ENCODE measurements at regions not wholly inside any gene's neighbourhood (a gene's known extent, or its start where the extent isn't known, plus 50 kb on each side); places are given as distances from the start of the nearest gene placed in this dataset.
"Not testable (repeated sequence)": the region's sequence is repeated elsewhere in the genome, so short reads cannot be mapped to it uniquely, and the experiment has no call there.

GRCh38 chr18:26648509-26649192 lies 100.3 kb upstream of the KCTD1 start:
- DNase-seq = no peak

- no peak for DNase-seq
These were observed 98.5 kb upstream of the KCTD1 start for GRCh38 chr18:26646901-26647300.

- DNase-seq = peak; percentile 72 to 86
These were observed 94.3 kb upstream of the KCTD1 start for GRCh38 chr18:26642440-26643348.

GRCh38 chr18:26640541-26640940 lies 92.2 kb upstream of the KCTD1 start:
- DNase-seq = no peak

GRCh38 chr18:26639149-26639548 lies 90.8 kb upstream of the KCTD1 start:
- no peak for DNase-seq

- no peak for DNase-seq
These were observed 89.6 kb upstream of the KCTD1 start for GRCh38 chr18:26637983-26638382.

DNA sequence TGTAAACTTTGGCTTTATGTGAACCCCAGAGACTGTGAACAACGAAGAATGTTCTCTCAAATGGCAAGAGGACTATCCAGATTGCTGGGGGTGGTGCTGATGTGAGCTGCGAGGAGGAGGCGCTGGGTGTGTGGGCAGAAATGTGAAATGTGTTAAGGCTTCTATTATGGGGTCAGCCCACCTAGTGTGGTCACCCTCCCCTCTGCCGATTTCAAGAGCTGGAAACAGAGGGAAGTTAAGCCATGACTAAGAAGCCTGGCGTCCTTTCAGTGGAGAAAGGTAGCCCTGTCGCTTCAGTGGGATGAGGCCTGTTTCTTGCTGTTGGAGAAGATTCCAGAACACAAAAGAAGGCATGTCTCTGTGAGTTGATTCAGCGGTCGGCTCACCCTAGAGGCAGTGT lies 89.0 kb upstream of the KCTD1 start:
- no peak for DNase-seq

GRCh38 chr18:26635466-26635865 lies 87.1 kb upstream of the KCTD1 start:
- no peak for DNase-seq

GRCh38 chr18:26634631-26635030 lies 86.3 kb upstream of the KCTD1 start:
- peak; percentile 4 to 26 for DNase-seq

GRCh38 chr18:26631135-26631534 lies 82.8 kb upstream of the KCTD1 start:
- DNase-seq = no peak

GRCh38 chr18:26630596-26630995 lies 82.2 kb upstream of the KCTD1 start:
- DNase-seq = no peak

DNA sequence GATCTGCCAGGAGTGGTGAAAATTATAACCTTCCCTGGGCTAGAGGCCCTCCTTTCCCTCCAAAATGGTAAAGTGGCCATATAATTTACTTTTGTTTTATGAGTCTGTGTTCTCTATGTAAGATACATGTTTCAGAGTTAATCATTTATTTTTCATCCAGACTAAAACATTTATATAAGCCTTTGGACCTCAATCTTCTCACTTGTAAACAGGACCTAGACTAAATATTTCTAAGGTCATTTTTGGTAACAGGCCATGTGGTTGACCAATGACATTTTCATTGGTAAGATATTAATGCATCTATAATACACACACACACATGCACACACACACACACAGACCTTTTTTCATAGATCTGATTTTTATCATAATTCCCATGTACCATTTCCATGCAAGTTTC lies 79.7 kb upstream of the KCTD1 start:
- no peak for DNase-seq

DNA sequence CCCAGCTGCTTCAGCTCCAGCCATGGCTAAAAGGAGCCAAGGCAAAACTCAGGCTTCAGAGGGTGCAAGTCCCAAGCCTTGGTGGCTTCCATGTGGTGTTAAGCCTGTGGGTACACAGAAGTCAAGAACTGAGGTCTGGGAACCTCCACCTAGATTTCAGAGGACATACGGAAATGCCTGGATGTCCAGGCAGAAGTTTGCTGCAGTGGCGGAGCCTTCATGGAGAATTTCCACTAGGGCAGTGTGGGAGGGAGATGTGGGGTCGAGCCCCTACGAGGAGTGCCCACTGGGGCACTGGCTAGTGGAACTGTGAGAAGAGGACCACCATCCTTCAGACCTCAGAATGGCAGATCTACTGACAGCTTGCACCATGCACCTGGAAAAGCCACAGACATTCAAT lies 76.1 kb upstream of the KCTD1 start:
- no peak for DNase-seq

- DNase-seq = not testable (repeated sequence)
These were observed 75.0 kb upstream of the KCTD1 start for GRCh38 chr18:26623314-26623713.

DNA sequence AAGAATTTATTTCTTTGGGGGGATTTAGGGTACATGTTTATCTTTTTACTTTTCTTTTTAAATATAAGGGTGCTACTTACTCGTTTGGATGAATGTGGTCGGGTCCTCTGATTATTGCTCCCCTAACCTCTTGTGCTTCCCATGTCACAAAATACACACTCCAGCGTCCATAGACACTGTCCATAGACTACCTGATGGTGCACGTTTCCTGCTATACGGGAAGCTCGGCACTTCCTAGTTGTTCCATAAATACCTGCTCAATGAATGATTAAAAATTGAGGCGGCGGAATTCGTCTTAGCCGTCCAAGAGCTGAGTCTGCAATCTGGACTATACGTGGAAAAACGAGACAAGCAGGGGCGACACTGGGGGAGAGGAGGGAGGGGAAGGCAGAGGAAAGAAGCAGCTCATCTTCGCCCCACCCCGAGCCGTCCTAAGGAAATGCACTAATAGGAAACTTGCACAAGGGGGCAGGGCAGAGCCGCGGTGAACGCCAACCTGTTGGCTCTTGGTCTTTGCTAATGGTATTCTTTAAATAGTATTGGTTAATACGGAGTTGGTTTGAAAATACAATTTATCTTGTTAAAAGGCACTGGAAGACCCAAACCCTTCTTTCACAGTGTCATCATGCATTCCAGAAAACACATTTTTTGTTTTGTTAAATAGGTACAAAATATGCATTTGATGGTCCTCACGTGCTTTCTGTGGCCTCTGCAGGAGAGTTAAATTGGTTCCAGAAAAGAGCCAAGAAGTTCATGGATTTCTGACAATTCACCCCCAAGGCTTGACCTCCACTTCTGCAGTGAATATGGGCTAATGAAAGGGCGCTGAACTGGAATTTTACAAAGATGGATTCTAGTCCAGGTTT lies 73.0 kb upstream of the KCTD1 start:
- peak; percentile 72 to 81 for DNase-seq

DNA sequence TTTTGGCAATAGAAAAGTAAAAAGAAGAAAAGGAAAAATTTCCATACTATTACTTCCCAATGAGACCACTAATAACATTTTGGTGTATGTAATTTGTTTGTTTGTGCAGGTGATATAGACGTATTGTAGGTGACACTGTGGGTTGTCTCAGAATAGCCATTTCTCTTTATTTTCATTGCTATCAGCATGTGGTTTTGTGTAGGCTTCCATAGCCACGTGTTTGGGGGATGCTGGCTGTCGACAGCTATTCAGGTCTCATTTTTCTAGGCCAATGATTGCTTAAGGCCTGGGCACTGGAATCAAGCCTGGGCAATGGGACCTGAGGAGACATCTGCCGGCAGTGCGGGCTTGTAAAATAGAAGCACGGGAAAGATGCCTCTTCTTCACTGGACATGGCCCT lies 71.0 kb upstream of the KCTD1 start:
- DNase-seq = no peak

DNA sequence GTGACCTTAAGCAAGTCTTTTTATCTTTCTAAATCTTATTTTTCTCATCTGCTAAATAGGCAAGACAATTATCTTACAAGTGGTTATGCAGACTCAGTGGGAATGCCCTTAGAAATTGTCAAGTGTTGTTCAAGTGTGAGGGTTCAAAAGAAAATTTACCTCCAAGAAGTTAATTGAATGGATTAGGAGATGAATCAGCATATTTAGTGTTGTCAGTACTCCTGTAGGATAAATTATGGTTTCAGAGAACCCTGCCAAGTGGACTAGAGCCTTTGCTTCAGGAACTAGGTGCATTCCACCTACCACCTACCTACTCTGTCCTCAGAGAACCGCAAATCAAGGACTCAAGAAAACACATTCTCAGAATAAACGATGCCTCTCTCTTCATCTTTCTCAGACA lies 69.8 kb upstream of the KCTD1 start:
- DNase-seq = no peak

DNA sequence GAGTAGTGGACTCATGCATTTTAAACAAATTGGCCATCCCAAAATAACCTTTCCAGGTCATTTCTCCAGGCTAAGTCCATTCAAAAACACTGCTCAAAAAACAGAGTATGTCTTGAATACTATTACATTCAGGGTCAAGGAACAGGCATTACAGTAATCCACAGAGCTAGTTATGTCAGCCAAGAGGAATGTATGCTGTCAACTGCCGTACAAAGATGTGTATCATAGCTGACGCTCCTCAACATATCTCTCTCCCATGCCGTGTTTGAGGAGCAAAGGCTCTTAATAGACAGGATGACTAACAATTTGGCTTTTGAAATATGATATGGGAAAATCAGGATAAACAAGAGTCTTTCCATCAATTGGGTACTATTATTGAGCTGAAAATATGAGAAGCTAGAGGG lies 68.8 kb upstream of the KCTD1 start:
- DNase-seq = no peak

DNA sequence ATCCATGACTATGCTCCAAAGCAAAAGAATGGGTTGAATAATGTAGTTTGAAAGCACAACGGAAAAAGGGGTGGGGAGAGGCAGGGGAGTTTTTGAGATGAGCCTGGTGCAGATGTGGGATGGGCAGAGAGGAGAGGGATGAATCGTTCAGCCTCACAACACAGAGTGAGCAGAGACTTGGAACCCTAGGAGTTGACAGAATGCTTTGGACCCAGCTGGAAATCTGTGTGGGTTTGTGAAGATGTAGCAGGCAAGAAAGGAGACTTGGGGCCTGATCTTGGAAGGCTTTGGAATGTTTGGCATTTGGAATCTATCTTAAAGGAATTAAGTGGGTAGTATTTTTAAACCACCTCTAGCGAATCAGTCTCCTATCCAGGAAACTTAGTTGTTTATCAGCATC lies 66.0 kb upstream of the KCTD1 start:
- no peak for DNase-seq

Measured in Kasumi-1 (cell line).